GM10266 (cell line): ENCODE measurements at regions not wholly inside any gene's neighbourhood (a gene's known extent, or its start where the extent isn't known, plus 50 kb on each side); places are given as distances from the start of the nearest gene placed in this dataset.

Experiments
- DNase-seq: peaks from one replicate; pipeline ENCODE4 v3.0.0; 2012; ENCODE audit errors: extremely low spot score
- CTCF ChIP-seq: IDR thresholded peaks from 2 replicates; pipeline ENCODE4 v1.5.1; 2012; ENCODE audit warnings: mild to moderate bottlenecking, low read depth; ENCODE audit not compliant: control insufficient read depth, insufficient read depth; ENCODE audit errors: missing control alignments

DNA sequence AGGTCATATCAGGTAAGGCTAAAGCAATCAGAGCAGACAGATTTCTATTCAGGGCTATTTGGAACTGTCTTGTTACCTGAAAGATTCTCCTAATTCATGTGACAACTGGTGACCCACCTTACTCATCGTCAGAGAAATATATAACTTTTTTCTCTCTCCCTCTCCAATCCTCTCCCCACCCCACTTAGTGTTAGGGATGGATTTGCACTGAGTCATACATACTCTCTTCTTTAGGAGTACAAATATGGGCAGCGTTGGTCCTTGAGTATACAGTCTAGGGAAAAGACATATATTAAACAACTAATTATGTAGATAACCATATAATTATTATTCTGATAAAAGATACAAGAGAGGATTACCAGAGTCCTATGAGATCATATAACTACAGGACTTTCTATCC lies 246.3 kb downstream of the HHIPL2 start:
- TF ChIP-seq CTCF = no peak
- no peak for DNase-seq

DNA sequence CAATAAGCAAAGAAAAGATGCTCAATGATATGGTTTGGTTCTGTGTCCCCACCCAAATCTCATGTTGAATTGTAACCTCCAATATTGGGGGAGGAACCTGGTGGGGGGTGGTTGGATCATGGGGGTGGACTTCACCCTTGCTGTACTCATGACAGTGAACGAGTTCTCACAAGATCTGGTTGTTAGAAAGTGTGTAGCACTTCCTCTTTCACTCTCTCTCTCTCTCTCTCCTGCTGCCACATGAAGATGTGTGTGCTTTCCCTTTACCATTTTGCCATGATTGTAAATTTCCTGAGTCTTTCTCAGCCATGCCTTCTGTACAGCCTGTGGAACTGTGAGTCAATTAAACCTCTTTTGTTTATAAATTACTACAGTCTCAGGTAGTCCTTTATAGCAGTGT lies 248.4 kb downstream of the HHIPL2 start:
- DNase-seq = no peak

GRCh38 chr1:222290866-222291265 lies 257.0 kb downstream of the HHIPL2 start:
- TF ChIP-seq CTCF = no peak
- DNase-seq = no peak

More for the DNA sequence above, 248.4 kb downstream of the HHIPL2 start:
- TF ChIP-seq CTCF = no peak

DNA sequence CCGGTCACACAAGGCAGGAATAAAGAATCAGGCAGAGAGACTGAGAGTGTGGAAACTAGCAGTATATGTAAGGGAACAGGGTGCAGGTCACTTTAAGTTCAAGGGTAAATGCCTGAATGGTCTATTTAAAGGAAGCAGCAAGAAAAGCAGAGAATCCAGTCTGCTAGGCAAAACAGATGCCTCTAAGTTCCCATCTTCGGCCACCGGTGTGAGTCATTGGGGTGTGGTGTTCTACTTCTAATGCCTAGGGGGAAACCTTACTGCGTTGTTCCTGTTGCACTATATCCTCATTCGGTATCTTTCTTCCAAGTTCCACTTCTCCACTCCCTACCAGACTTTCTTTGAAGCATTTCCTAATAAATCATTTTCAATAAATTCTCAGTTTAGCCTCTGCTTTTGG lies 259.9 kb downstream of the HHIPL2 start:
- no peak for TF ChIP-seq CTCF
- DNase-seq = no peak

DNA sequence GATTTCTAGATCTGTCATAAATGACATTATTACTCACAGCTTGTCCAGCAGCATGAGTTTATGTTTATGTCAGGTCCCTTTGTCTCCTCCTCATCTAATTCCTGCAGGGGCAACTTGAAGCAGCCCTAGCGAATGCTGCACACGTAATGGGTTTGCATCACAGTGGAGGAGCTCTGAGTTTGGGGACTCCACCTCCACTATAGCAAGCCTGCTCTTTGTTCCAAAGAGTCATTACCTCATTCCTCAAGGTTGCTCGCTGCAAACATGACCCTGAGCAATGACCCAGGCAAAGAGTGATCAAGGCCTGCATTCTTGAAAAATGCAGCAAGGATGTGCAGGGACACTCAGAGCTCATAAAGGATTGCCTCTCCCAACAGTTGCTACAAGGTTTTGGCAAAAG lies 261.9 kb downstream of the HHIPL2 start:
- no peak for DNase-seq

GRCh38 chr1:222285526-222285925 lies 262.4 kb downstream of the HHIPL2 start:
- no peak for DNase-seq
- no peak for TF ChIP-seq CTCF

More for the DNA sequence above, 261.9 kb downstream of the HHIPL2 start:
- TF ChIP-seq CTCF = no peak

DNA sequence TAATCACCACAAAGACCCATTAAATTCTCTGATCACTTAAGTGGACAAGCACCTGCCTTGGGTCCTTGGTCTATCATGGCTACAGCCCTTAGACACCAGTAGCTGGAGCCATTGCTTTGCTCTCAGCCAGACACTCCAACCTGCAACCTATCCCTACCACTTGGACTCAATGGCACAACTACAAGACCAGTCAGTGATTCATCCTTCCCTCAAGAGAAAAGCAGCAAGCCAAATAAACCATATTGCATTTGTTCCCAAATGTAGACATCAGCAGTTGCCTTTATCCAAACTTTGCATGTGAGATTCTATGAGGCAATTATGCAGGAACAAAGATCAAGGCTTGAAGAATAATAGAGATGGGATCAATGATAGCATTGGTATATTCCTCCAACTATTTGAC lies 263.4 kb downstream of the HHIPL2 start:
- no peak for DNase-seq
- no peak for TF ChIP-seq CTCF
